Upper lobe of left lung (tissue), 6 donors: ENCODE measurements at regions not wholly inside any gene's neighbourhood (a gene's known extent, or its start where the extent isn't known, plus 50 kb on each side); places are given as distances from the start of the nearest gene placed in this dataset.

ENCODE experiments used
- ATAC-seq, 2 donors: fragments of 200-7000 bp; cut with Tn5 transposase; one replicate each; pipeline ENCODE4 v1.9.1; 2022; ENCODE audit warnings: mild to moderate bottlenecking in 2 of 2, moderate library complexity in 2 of 2; ENCODE audit not compliant: low FRiP score in 2 of 2
- DNase-seq, 2 donors: peaks; one replicate each; pipeline ENCODE4 v3.0.0-alpha.2; 2019 to 2020
- H3K27ac ChIP-seq, 4 donors: fragments of 200-600 bp; sonication (generic); one replicate each; pipeline ENCODE4 v1.5.1; 2016 to 2019
- H3K27me3 ChIP-seq, 4 donors: fragments of 200-600 bp; sonication (generic); one replicate each; pipeline ENCODE4 v1.5.1; 2017 to 2019
- H3K36me3 ChIP-seq, 4 donors: fragments of 200-600 bp; sonication (generic); one replicate each; pipeline ENCODE4 v1.5.1; 2016 to 2019
- H3K4me1 ChIP-seq, 4 donors: fragments of 200-600 bp; sonication (generic); one replicate each; pipeline ENCODE4 v1.5.1; 2018 to 2019
- H3K4me3 ChIP-seq, 4 donors: fragments of 200-600 bp; sonication (generic); one replicate each; pipeline ENCODE4 v1.5.1; 2017 to 2019; ENCODE audit warnings: mild to moderate bottlenecking in 2 of 4, moderate library complexity in 1 of 4
- H3K9me3 ChIP-seq, 4 donors: fragments of 200-600 bp; sonication (generic); one replicate each; pipeline ENCODE4 v1.5.1; 2018 to 2019
- CTCF ChIP-seq, 6 experiments: fragments of 450-650 bp in 4 of 6; fragments of 200-600 bp in 2 of 6; sonication (generic) in 2 of 6; IDR thresholded peaks; one replicate each; pipeline ENCODE4 v1.5.1; 2016 to 2019; ENCODE audit warnings: antibody characterized with exemption in 6 of 6
- EP300 ChIP-seq, 4 donors: sonication (generic); formaldehyde crosslinking; IDR thresholded peaks; one replicate each; pipeline ENCODE4 v1.5.1; 2017; ENCODE audit warnings: antibody characterized with exemption in 4 of 4, control low read depth in 2 of 4
- POLR2A ChIP-seq, 4 donors: fragments of 450-650 bp; IDR thresholded peaks; one replicate each; pipeline ENCODE4 v1.5.1; 2016 to 2017; ENCODE audit warnings: antibody characterized with exemption in 4 of 4, mild to moderate bottlenecking in 2 of 4
- POLR2AphosphoS5 ChIP-seq, 2 donors: sonication (generic); formaldehyde crosslinking; IDR thresholded peaks; one replicate each; pipeline ENCODE4 v1.5.1; 2017; ENCODE audit warnings: antibody characterized with exemption in 2 of 2
- WGBS, 2 donors: methylation state at CpG; one replicate each; pipeline ENCODE4 v1.1.5; 2017 to 2018; 5-methylcytosine and 5-hydroxymethylcytosine counted together
- donor health status: DM: no; HTN: no; CAD: no; lungs with moderate emphysema.
- donor health status: DM: no; HTN: yes; CAD: no; lungs with severe emphysema.

- Histone ChIP-seq H3K4me3 (no peak overlapping the region), H3K4me1 (no peaks in the 10 kb centered on the region), H3K27ac (no peak overlapping the region), H3K36me3 (no peaks in the 10 kb centered on the region), H3K27me3 (no peaks in the 10 kb centered on the region), H3K9me3 (no peaks in the 10 kb centered on the region)
- no peak for DNase-seq
- WGBS, 2 donors, result 72 to 74% methylated on average over 2 of the region's 2 CpGs
- no peak for TF ChIP-seq POLR2A (IDR thresholded peaks at IDR 0.05)
- no peak for TF ChIP-seq CTCF (IDR thresholded peaks at IDR 0.05)
- TF ChIP-seq EP300 (IDR thresholded peaks at IDR 0.05), result no peak
- no peak for TF ChIP-seq POLR2AphosphoS5 (IDR thresholded peaks at IDR 0.05)
- no peak for ATAC-seq
Observed at GRCh38 chr2:4947911-4948310, 744.3 kb upstream of the SOX11 start.

GRCh38 chr2:4951368-4951767 is 740.8 kb upstream of the SOX11 start:
- H3K27me3 ChIP-seq, result no peaks in the 10 kb centered on the region
- H3K36me3 ChIP-seq, result no peaks in the 10 kb centered on the region
- DNase-seq (no peak), ATAC-seq (no peak)
- no peak overlapping the region for H3K27ac ChIP-seq
- WGBS, 2 donors, result 85 to 95% methylated on average over 4 of the region's 4 CpGs
- no peaks in the 10 kb centered on the region for H3K4me1 ChIP-seq
- no peaks in the 10 kb centered on the region for H3K9me3 ChIP-seq
- H3K4me3 ChIP-seq, result no peak overlapping the region
- no peak for TF ChIP-seq CTCF (IDR thresholded peaks at IDR 0.05)

- Histone ChIP-seq H3K36me3 (no peaks in the 10 kb centered on the region), H3K4me1 (no peaks in the 10 kb centered on the region), H3K27me3 (no peaks in the 10 kb centered on the region), H3K9me3 (no peaks in the 10 kb centered on the region), H3K4me3 (no peak overlapping the region), H3K27ac (no peak overlapping the region)
- no peak for TF ChIP-seq POLR2A (IDR thresholded peaks at IDR 0.05)
- no peak for TF ChIP-seq EP300 (IDR thresholded peaks at IDR 0.05)
- TF ChIP-seq POLR2AphosphoS5 (IDR thresholded peaks at IDR 0.05), result no peak
- no peak for TF ChIP-seq CTCF (IDR thresholded peaks at IDR 0.05)
- 74 to 83% methylated on average over 1 of the region's 1 CpG for WGBS, 2 donors
- no peak for DNase-seq
- ATAC-seq, result no peak
Observed at GRCh38 chr2:4959219-4959618, 733.0 kb upstream of the SOX11 start.

- no peak for ATAC-seq
- DNase-seq, result no peak
- no peak for TF ChIP-seq EP300 (IDR thresholded peaks at IDR 0.05)
- TF ChIP-seq POLR2A (IDR thresholded peaks at IDR 0.05), result no peak
- no peak for TF ChIP-seq CTCF (IDR thresholded peaks at IDR 0.05)
- TF ChIP-seq POLR2AphosphoS5 (IDR thresholded peaks at IDR 0.05), result no peak
- Histone ChIP-seq H3K27me3 (no peaks in the 10 kb centered on the region), H3K4me1 (no peaks in the 10 kb centered on the region), H3K9me3 (no peaks in the 10 kb centered on the region), H3K36me3 (no peaks in the 10 kb centered on the region), H3K4me3 (no peak overlapping the region), H3K27ac (no peak overlapping the region)
- 70 to 81% methylated on average over 3 of the region's 3 CpGs for WGBS, 2 donors
Observed at GRCh38 chr2:4962419-4962818, 729.8 kb upstream of the SOX11 start.

- H3K36me3 ChIP-seq, result no peaks in the 10 kb centered on the region
- H3K4me1 ChIP-seq, result no peaks in the 10 kb centered on the region
- no peak for ATAC-seq
- WGBS, 2 donors, result 92 to 95% methylated on average over 1 of the region's 1 CpG
- H3K4me3 ChIP-seq, result no peak overlapping the region
- DNase-seq, result no peak
- no peaks in the 10 kb centered on the region for H3K27me3 ChIP-seq
- H3K27ac ChIP-seq, result no peak overlapping the region
- TF ChIP-seq CTCF (IDR thresholded peaks at IDR 0.05) (no peak), POLR2A (IDR thresholded peaks at IDR 0.05) (no peak), EP300 (IDR thresholded peaks at IDR 0.05) (no peak), POLR2AphosphoS5 (IDR thresholded peaks at IDR 0.05) (no peak)
- no peaks in the 10 kb centered on the region for H3K9me3 ChIP-seq
Observed at GRCh38 chr2:4963106-4963505, 729.1 kb upstream of the SOX11 start.
